Adrenal gland (tissue), 5 donors: ENCODE measurements at regions not wholly inside any gene's neighbourhood (a gene's known extent, or its start where the extent isn't known, plus 50 kb on each side); places are given as distances from the start of the nearest gene placed in this dataset.

Experiments used
- CTCF ChIP-seq, 6 experiments: fragments of 450-650 bp in 4 of 6; fragments of 200-600 bp in 2 of 6; sonication (generic) in 1 of 6; IDR thresholded peaks; 1 replicate in 5 of 6; 2 replicates in 1 of 6; pipeline versions ENCODE4 v1.5.1 to v1.8.0; 2016 to 2021; ENCODE audit warnings: antibody characterized with exemption in 6 of 6, mild to moderate bottlenecking in 2 of 6, moderate library complexity in 1 of 6
- POLR2A ChIP-seq, 2 donors: fragments of 450-650 bp; IDR thresholded peaks; one replicate each; pipeline ENCODE4 v1.6.1; 2017; ENCODE audit warnings: antibody characterized with exemption in 2 of 2, mild to moderate bottlenecking in 2 of 2, moderate library complexity in 1 of 2
- donor health status: DM: no; HTN: no; CAD: no.

- TF ChIP-seq CTCF (IDR thresholded peaks at IDR 0.05) (no peak), POLR2A (IDR thresholded peaks at IDR 0.05) (no peak)
These were observed 60.6 kb upstream of the MIER3 start for GRCh38 chr5:57012511-57012910.
